MM.1S (cell line): ENCODE measurements at regions not wholly inside any gene's neighbourhood (a gene's known extent, or its start where the extent isn't known, plus 50 kb on each side); places are given as distances from the start of the nearest gene placed in this dataset.

Experiments used
- CTCF ChIP-seq: fragments of 300-600 bp; sonication (generic); IDR thresholded peaks from 2 replicates; pipeline ENCODE4 v1.5.1; 2016; ENCODE audit warnings: antibody characterized with exemption, low read length, mixed read lengths
- EZH2 ChIP-seq: fragments of 300-600 bp; sonication (generic); optimal IDR thresholded peaks from 2 replicates; pipeline ENCODE3; 2017; ENCODE audit warnings: low read depth, mild to moderate bottlenecking, antibody characterized with exemption, low read length, mixed read lengths
- EZH2phosphoT487 ChIP-seq: fragments of 300-600 bp; sonication (generic); IDR thresholded peaks from 2 replicates; pipeline ENCODE4 v1.6.1; 2018; ENCODE audit warnings: antibody characterized with exemption, low read length

- no peak for TF ChIP-seq CTCF
- TF ChIP-seq EZH2: no peak
- no peak for TF ChIP-seq EZH2phosphoT487
Measured at GRCh38 chr3:8368598-8368997, 133.0 kb upstream of the LMCD1 start.
